ES-I3 (cell line): ENCODE measurements at regions not wholly inside any gene's neighbourhood (a gene's known extent, or its start where the extent isn't known, plus 50 kb on each side); places are given as distances from the start of the nearest gene placed in this dataset.

ENCODE experiments used
- H3K36me3 ChIP-seq: 2 replicates; pipeline ENCODE4 v1.6.1; 2013; ENCODE audit warnings: mild to moderate bottlenecking, low read length, control low read depth, moderate library complexity; ENCODE audit not compliant: insufficient read depth
- H3K4me1 ChIP-seq: 2 replicates; pipeline ENCODE4 v1.6.1; 2013; ENCODE audit warnings: mild to moderate bottlenecking, control low read depth, low read length; ENCODE audit not compliant: insufficient read depth
- H3K9ac ChIP-seq: 2 replicates; pipeline ENCODE4 v1.6.1; 2013; ENCODE audit warnings: low read depth, mild to moderate bottlenecking, low read length, moderate library complexity
- H3K9me3 ChIP-seq: 2 replicates; pipeline ENCODE4 v1.6.1; 2013; ENCODE audit warnings: mild to moderate bottlenecking, low read length, moderate library complexity; ENCODE audit not compliant: control insufficient read depth, insufficient read depth

GRCh38 chr13:75132701-75133695 lies 349.0 kb downstream of the TBC1D4 start:
- Histone ChIP-seq H3K9me3 (peaks cover 6% of the 10 kb centered on the region; the same call in 1 of the 2 replicates), H3K4me1 (no peaks in the 10 kb centered on the region), H3K36me3 (no peaks in the 10 kb centered on the region), H3K9ac (no peak overlapping the region)

GRCh38 chr13:75129331-75129730 lies 352.6 kb downstream of the TBC1D4 start:
- H3K9me3 ChIP-seq: no peaks in the 10 kb centered on the region
- H3K9ac ChIP-seq: no peak overlapping the region
- H3K36me3 ChIP-seq: no peaks in the 10 kb centered on the region
- H3K4me1 ChIP-seq: no peaks in the 10 kb centered on the region

GRCh38 chr13:75124415-75124814 lies 357.6 kb downstream of the TBC1D4 start:
- H3K36me3 ChIP-seq: no peaks in the 10 kb centered on the region
- H3K9me3 ChIP-seq: no peaks in the 10 kb centered on the region
- H3K9ac ChIP-seq: no peak overlapping the region
- H3K4me1 ChIP-seq: no peaks in the 10 kb centered on the region

- no peak overlapping the region for H3K9ac ChIP-seq
- H3K36me3 ChIP-seq: no peaks in the 10 kb centered on the region
- H3K4me1 ChIP-seq: no peaks in the 10 kb centered on the region
These were observed 358.5 kb downstream of the TBC1D4 start for GRCh38 chr13:75123428-75123827.

GRCh38 chr13:75120085-75120484 lies 361.9 kb downstream of the TBC1D4 start:
- no peaks in the 10 kb centered on the region for H3K36me3 ChIP-seq
- no peaks in the 10 kb centered on the region for H3K4me1 ChIP-seq
- no peaks in the 10 kb centered on the region for H3K9me3 ChIP-seq
- H3K9ac ChIP-seq: no peak overlapping the region

More at GRCh38 chr13:75123428-75123827, 358.5 kb downstream of the TBC1D4 start:
- no peaks in the 10 kb centered on the region for H3K9me3 ChIP-seq

GRCh38 chr13:75115171-75115570 lies 366.8 kb downstream of the TBC1D4 start:
- Histone ChIP-seq H3K36me3 (no peaks in the 10 kb centered on the region), H3K4me1 (no peaks in the 10 kb centered on the region), H3K9ac (no peak overlapping the region), H3K9me3 (no peaks in the 10 kb centered on the region)

- Histone ChIP-seq H3K9ac (no peak overlapping the region), H3K36me3 (no peaks in the 10 kb centered on the region), H3K9me3 (no peaks in the 10 kb centered on the region), H3K4me1 (no peaks in the 10 kb centered on the region)
These were observed 378.0 kb downstream of the TBC1D4 start for GRCh38 chr13:75103976-75104375.

- Histone ChIP-seq H3K9me3 (no peaks in the 10 kb centered on the region), H3K9ac (no peak overlapping the region), H3K36me3 (no peaks in the 10 kb centered on the region), H3K4me1 (no peaks in the 10 kb centered on the region)
These were observed 379.8 kb downstream of the TBC1D4 start for GRCh38 chr13:75102001-75102716.

- Histone ChIP-seq H3K36me3 (no peaks in the 10 kb centered on the region), H3K9me3 (no peaks in the 10 kb centered on the region), H3K4me1 (no peaks in the 10 kb centered on the region), H3K9ac (no peak overlapping the region)
These were observed 380.6 kb downstream of the TBC1D4 start for GRCh38 chr13:75101348-75101747.

GRCh38 chr13:75092143-75092542 lies 389.8 kb downstream of the TBC1D4 start:
- Histone ChIP-seq H3K9me3 (no peaks in the 10 kb centered on the region), H3K9ac (no peak overlapping the region), H3K4me1 (peaks cover 8% of the 10 kb centered on the region; the same call in 1 of the 2 replicates), H3K36me3 (no peaks in the 10 kb centered on the region)

GRCh38 chr13:75091718-75092117 lies 390.3 kb downstream of the TBC1D4 start:
- H3K9me3 ChIP-seq: no peaks in the 10 kb centered on the region
- no peaks in the 10 kb centered on the region for H3K36me3 ChIP-seq
- peaks cover 8% of the 10 kb centered on the region; the same call in 1 of the 2 replicates for H3K4me1 ChIP-seq
- H3K9ac ChIP-seq: no peak overlapping the region

GRCh38 chr13:75090872-75091615 lies 390.9 kb downstream of the TBC1D4 start:
- no peaks in the 10 kb centered on the region for H3K36me3 ChIP-seq
- peaks cover 8% of the 10 kb centered on the region; the same call in 1 of the 2 replicates for H3K4me1 ChIP-seq
- no peak overlapping the region for H3K9ac ChIP-seq
- H3K9me3 ChIP-seq: no peaks in the 10 kb centered on the region; the same call in 1 of the 2 replicates

GRCh38 chr13:75088915-75089314 lies 393.1 kb downstream of the TBC1D4 start:
- Histone ChIP-seq H3K9me3 (no peaks in the 10 kb centered on the region; the same call in 1 of the 2 replicates), H3K9ac (no peak overlapping the region), H3K4me1 (peaks cover 8% of the 10 kb centered on the region; the same call in 1 of the 2 replicates), H3K36me3 (no peaks in the 10 kb centered on the region)

- Histone ChIP-seq H3K9ac (no peak overlapping the region), H3K36me3 (no peaks in the 10 kb centered on the region), H3K4me1 (no peaks in the 10 kb centered on the region), H3K9me3 (peaks cover 3% of the 10 kb centered on the region; the same call in 1 of the 2 replicates)
These were observed 402.7 kb downstream of the TBC1D4 start for GRCh38 chr13:75079226-75079625.
